Astrocyte of the cerebellum (primary cell): ENCODE measurements at regions not wholly inside any gene's neighbourhood (a gene's known extent, or its start where the extent isn't known, plus 50 kb on each side); places are given as distances from the start of the nearest gene placed in this dataset.

ENCODE experiments used
- DNase-seq: peaks from one replicate; pipeline ENCODE4 v3.0.0-alpha.2; 2011; ENCODE audit warnings: low read depth
- H3K4me3 ChIP-seq: 2 replicates; pipeline ENCODE4 v1.5.1; 2011; ENCODE audit warnings: mild to moderate bottlenecking, low read depth, low read length, moderate library complexity
- CTCF ChIP-seq: IDR thresholded peaks from 2 replicates; pipeline ENCODE4 v1.5.1; 2012; ENCODE audit warnings: low read length, low read depth, moderate library complexity, mild to moderate bottlenecking; ENCODE audit errors: missing control alignments
- in situ Hi-C: cut with HindIII; loops from 2 replicates; pipeline ENCODE4 v1.10.0; 2017; ENCODE audit warnings: low sequenced_read_pairs

DNA sequence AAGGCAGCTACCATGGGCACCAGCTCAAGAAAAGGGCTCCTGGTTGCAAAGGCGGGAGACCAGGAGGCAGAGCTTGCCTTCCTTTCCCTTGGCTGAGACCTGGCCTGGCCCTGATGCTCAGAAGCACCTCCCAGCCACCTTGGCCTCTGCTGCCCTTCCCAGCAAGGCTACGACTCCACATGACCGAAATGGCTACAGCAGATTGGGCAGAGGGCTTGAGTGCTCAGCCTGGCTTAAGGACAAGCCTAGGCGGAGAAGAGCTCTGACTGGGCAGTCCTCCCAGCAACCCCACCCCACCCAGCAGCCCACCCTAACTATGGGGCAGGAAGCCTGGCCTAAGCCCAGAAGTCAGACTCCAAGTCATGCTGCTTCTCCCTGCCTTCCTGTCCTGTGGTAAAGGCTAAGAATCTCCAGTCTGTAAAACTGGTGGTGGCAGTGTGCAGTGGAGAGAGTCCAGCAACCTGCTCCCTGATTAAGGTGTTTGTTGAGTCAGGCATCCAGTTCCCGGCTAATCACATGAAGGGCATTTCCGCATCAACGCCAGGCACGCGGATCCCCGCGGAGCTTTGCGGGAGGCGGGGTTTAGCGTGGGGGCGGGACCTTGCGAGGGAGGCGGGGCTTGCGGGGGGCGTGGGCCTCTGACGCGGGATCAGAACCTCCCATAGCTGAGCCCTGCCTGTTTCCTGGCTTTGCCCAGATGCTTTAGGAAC lies 256.0 kb downstream of the BCL11A start:
- no peak for DNase-seq
- no peak for TF ChIP-seq CTCF
- in situ Hi-C loops, result no loop called here
- H3K4me3 ChIP-seq, result no peak overlapping the region

- H3K4me3 ChIP-seq, result no peak overlapping the region
- no peak for TF ChIP-seq CTCF
- in situ Hi-C loops, result no loop called here
- no peak for DNase-seq
These were observed 257.1 kb downstream of the BCL11A start for GRCh38 chr2:60296219-60296955.

DNA sequence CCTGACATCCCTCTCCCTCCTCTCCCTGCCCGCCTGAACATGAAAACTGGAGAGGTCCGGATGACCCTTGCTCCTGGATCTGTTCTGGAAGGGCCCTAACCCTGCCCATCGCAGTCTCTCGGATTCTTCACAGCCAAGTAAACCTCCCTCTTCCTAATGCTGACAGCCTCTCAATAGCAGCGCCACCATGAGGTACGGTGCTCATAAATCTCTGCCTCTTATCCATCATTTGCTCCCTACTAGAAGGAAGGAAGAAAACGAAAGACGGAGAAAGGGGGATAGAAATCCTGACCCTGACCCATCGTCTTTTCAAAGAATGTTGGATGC lies 257.9 kb downstream of the BCL11A start:
- in situ Hi-C loops, result no loop called here
- H3K4me3 ChIP-seq, result no peak overlapping the region
- no peak for TF ChIP-seq CTCF
- no peak for DNase-seq

DNA sequence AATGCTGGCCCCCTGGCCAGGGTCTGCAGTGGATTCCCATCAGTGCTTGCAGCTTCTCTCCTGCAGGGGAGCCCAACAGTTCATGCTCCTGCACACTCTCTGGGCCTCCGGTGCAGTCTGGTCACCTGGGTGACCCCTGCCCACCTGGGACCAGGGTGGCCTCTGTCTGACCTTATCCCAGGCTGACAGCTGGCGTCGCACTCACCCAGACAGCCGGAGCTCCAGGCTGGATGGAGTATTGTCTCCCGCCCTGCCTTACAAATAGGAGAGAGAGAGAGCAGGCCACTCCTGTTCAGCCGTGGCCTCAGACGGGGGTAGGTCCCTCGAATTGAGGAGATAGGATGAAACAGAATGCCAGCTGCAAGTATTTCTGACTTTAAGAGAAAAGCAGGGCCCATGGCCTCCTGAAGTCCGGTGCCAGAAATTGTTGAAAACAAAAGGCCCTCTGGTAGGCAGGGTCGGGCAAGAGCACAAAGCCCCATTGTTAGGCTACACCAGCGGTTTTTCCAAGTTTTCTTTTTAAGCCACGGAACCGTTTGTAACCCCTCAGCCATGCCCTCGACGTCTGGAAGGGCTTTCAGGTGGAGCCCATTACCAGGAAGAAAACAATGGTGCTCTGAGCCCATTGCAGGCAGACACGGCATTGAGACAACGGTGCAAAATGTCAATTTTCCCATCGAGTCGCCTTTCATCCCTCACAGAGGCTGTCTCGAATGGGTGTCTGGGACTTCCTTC lies 258.4 kb downstream of the BCL11A start:
- in situ Hi-C loops, result loop anchor here (5.0 kb wide), 1 partner anchor 38 kb away; no protein-coding TSS in a partner anchor

GRCh38 chr2:60292242-60292641 lies 261.2 kb downstream of the BCL11A start:
- no peak for DNase-seq
- no peak overlapping the region for H3K4me3 ChIP-seq
- TF ChIP-seq CTCF, result no peak
- in situ Hi-C loops, result loop anchor here (5.0 kb wide), 1 partner anchor 35 kb away; no protein-coding TSS in a partner anchor

More for the DNA sequence above, 258.4 kb downstream of the BCL11A start:
- H3K4me3 ChIP-seq, result no peak overlapping the region
- no peak for DNase-seq
- no peak for TF ChIP-seq CTCF

DNA sequence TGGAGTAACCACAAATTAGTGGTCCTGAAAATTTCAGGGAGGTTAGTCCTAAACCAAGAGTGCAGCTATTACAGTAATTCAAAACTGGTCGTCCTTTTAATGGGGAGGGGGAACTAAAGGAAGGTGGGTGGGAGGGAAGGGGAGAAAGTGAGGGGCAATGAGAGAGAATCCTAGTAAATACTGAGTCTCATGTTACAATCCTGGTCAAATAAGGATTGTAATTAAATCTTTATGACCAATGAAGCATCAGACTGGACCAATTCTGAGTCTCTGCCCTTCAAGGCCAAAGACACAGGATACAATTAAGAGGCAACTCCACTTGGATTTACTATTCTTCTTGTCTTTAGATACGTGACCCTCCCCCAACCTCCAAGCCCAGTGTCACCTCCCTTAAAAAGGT lies 262.9 kb downstream of the BCL11A start:
- H3K4me3 ChIP-seq, result no peak overlapping the region
- in situ Hi-C loops, result loop anchor here (5.0 kb wide), 1 partner anchor 33 kb away; no protein-coding TSS in a partner anchor
- no peak for DNase-seq
- no peak for TF ChIP-seq CTCF
